SK-N-SH treated with all-trans-retinoic acid at 6 μM for 48 hours (cell line): ENCODE measurements at regions not wholly inside any gene's neighbourhood (a gene's known extent, or its start where the extent isn't known, plus 50 kb on each side); places are given as distances from the start of the nearest gene placed in this dataset.
"Not testable (repeated sequence)": the region's sequence is repeated elsewhere in the genome, so short reads cannot be mapped to it uniquely, and the experiment has no call there.

Source experiments
- ATAC-seq: fragments of 200-7000 bp; cut with Tn5 transposase; 3 replicates; pipeline ENCODE4 v1.9.1; 2020; ENCODE audit warnings: mild to moderate bottlenecking, moderate library complexity
- ARNTL ChIP-seq: fragments of 450-650 bp; formaldehyde crosslinking; IDR thresholded peaks from 2 replicates; pipeline ENCODE4 v1.5.0; 2020; ENCODE audit warnings: low read depth, mild to moderate bottlenecking, moderate library complexity, borderline replicate concordance
- BACH2 ChIP-seq: fragments of 250-450 bp; sonication (Bioruptor Pico); IDR thresholded peaks from 2 replicates; pipeline ENCODE4 v1.9.0; 2021; ENCODE audit warnings: mild to moderate bottlenecking, borderline replicate concordance
- CSDC2 ChIP-seq: fragments of 250-450 bp; sonication (Bioruptor Pico); IDR thresholded peaks from 2 replicates; pipeline ENCODE4 v1.5.0; 2020; ENCODE audit warnings: mild to moderate bottlenecking, moderate library complexity
- GLIS3 ChIP-seq: fragments of 250-450 bp; sonication (Bioruptor Pico); IDR thresholded peaks from 2 replicates; pipeline ENCODE4 v1.5.0; 2020; ENCODE audit warnings: mild to moderate bottlenecking, moderate library complexity
- ISL1 ChIP-seq: fragments of 250-450 bp; sonication (Bioruptor Pico); IDR thresholded peaks from 2 replicates; pipeline ENCODE4 v2.1.2; 2022; ENCODE audit warnings: mild to moderate bottlenecking, moderate library complexity
- OSR1 ChIP-seq: fragments of 250-450 bp; sonication (Bioruptor Pico); IDR thresholded peaks from 2 replicates; pipeline ENCODE4 v1.8.0; 2022; ENCODE audit warnings: moderate library complexity, mild to moderate bottlenecking, inconsistent platforms
- PPARA ChIP-seq: fragments of 250-450 bp; sonication (Bioruptor Pico); IDR thresholded peaks from 2 replicates; pipeline ENCODE4 v1.5.0; 2020; ENCODE audit warnings: mild to moderate bottlenecking, borderline replicate concordance
- TOX ChIP-seq: fragments of 250-450 bp; sonication (Bioruptor Pico); IDR thresholded peaks from 2 replicates; pipeline ENCODE4 v1.8.0; 2021; ENCODE audit warnings: mild to moderate bottlenecking, moderate library complexity, borderline replicate concordance
- ZFP3 ChIP-seq: fragments of 250-450 bp; sonication (Bioruptor Pico); IDR thresholded peaks from 2 replicates; pipeline ENCODE4 v1.5.0; 2020; ENCODE audit warnings: mild to moderate bottlenecking, moderate library complexity
- ZFP30 ChIP-seq: fragments of 450-650 bp; formaldehyde crosslinking; IDR thresholded peaks from 2 replicates; pipeline ENCODE4 v1.5.0; 2022; ENCODE audit warnings: mild to moderate bottlenecking, moderate library complexity
- ZNF565 ChIP-seq: fragments of 450-650 bp; formaldehyde crosslinking; conservative IDR thresholded peaks from 2 replicates; pipeline ENCODE4 v1.5.0; 2020; ENCODE audit warnings: low read depth, mild to moderate bottlenecking, moderate library complexity
- ZNF70 ChIP-seq: fragments of 450-650 bp; formaldehyde crosslinking; IDR thresholded peaks from 2 replicates; pipeline ENCODE4 v1.5.0; 2020; ENCODE audit warnings: mild to moderate bottlenecking, moderate library complexity
- ZNF8 ChIP-seq: fragments of 450-650 bp; formaldehyde crosslinking; IDR thresholded peaks from 2 replicates; pipeline ENCODE4 v1.5.0; 2020; ENCODE audit warnings: mild to moderate bottlenecking, moderate library complexity
- TF ChIP-seq, protein P1 (sequence below): fragments of 250-450 bp; sonication (Bioruptor Pico); IDR thresholded peaks from 2 replicates; pipeline ENCODE4 v1.5.1; 2020; ENCODE audit warnings: low read depth, mild to moderate bottlenecking, moderate library complexity
- TF ChIP-seq, protein P2 (sequence below): fragments of 250-450 bp; sonication (Bioruptor Pico); IDR thresholded peaks from 2 replicates; pipeline ENCODE4 v1.8.0; 2020; ENCODE audit warnings: mild to moderate bottlenecking, moderate library complexity, borderline replicate concordance
- TF ChIP-seq, protein P3 (sequence below): fragments of 250-450 bp; sonication (Bioruptor Pico); IDR thresholded peaks from 2 replicates; pipeline ENCODE4 v1.5.1; 2021; ENCODE audit warnings: mild to moderate bottlenecking, moderate library complexity

DNA sequence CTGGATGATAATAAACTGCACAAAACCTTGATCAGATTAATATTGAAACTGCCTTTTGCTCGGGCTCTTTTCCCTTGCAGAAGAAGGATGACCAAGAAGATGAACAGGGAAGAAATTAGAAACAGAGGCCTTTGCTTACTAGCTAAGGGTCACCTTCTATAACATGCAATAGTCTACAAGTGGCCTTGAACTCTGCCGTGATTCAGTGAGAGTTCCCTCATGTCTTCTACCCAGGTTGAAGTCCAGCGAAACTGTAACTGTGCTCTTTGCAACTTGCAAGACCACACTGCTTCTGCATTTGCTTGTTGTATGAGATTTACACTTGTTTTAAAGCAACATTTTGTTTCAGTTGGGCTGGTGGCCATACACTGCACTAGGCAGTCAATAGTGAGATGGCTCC, 108.4 kb downstream of the IGLL1 start:
- no peak for ATAC-seq
- TF ChIP-seq ZNF8 (CRISPR knock-in tag): no peak
- TF ChIP-seq, protein P1, sequence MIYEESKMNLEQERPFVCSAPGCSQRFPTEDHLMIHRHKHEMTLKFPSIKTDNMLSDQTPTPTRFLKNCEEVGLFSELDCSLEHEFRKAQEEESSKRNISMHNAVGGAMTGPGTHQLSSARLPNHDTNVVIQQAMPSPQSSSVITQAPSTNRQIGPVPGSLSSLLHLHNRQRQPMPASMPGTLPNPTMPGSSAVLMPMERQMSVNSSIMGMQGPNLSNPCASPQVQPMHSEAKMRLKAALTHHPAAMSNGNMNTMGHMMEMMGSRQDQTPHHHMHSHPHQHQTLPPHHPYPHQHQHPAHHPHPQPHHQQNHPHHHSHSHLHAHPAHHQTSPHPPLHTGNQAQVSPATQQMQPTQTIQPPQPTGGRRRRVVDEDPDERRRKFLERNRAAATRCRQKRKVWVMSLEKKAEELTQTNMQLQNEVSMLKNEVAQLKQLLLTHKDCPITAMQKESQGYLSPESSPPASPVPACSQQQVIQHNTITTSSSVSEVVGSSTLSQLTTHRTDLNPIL (CRISPR knock-in tag): no peak
- no peak for TF ChIP-seq ZFP3
- no peak for TF ChIP-seq ZNF70
- no peak for TF ChIP-seq OSR1 (CRISPR knock-in tag)
- TF ChIP-seq TOX (CRISPR knock-in tag): no peak
- TF ChIP-seq GLIS3: no peak
- TF ChIP-seq CSDC2 (CRISPR knock-in tag): no peak
- TF ChIP-seq, all 23 proteins: peak for 0

DNA sequence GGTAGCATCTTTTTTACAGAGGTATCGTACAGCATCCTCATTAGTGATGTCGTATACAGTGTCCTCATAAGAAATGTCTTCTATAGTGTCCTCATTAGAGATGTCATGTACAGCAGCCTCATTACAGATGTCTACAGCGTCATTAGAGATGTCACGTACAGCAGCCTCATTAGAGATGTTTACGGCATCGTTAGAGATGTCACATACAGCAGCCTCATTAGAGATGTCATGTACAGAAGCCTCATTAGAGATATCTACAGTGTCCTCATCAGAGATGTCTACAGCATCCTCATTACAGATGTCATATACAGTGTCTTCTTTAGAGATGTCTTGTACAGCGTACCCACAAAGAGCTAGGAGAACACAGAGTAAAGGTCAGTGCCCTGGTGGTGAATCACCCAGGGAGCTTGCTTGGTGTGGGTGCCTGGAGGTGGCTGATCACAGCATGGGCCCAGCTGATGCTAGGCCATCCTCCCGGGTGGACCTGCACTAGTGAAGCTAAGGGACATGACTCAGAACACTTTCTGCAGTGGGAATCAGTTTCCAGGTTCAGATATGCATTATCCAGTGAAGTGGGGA, 109.2 kb downstream of the IGLL1 start:
- no peak for ATAC-seq
- TF ChIP-seq, protein P2, sequence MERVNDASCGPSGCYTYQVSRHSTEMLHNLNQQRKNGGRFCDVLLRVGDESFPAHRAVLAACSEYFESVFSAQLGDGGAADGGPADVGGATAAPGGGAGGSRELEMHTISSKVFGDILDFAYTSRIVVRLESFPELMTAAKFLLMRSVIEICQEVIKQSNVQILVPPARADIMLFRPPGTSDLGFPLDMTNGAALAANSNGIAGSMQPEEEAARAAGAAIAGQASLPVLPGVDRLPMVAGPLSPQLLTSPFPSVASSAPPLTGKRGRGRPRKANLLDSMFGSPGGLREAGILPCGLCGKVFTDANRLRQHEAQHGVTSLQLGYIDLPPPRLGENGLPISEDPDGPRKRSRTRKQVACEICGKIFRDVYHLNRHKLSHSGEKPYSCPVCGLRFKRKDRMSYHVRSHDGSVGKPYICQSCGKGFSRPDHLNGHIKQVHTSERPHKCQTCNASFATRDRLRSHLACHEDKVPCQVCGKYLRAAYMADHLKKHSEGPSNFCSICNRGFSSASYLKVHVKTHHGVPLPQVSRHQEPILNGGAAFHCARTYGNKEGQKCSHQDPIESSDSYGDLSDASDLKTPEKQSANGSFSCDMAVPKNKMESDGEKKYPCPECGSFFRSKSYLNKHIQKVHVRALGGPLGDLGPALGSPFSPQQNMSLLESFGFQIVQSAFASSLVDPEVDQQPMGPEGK (CRISPR knock-in tag): no peak
- TF ChIP-seq, protein P3, sequence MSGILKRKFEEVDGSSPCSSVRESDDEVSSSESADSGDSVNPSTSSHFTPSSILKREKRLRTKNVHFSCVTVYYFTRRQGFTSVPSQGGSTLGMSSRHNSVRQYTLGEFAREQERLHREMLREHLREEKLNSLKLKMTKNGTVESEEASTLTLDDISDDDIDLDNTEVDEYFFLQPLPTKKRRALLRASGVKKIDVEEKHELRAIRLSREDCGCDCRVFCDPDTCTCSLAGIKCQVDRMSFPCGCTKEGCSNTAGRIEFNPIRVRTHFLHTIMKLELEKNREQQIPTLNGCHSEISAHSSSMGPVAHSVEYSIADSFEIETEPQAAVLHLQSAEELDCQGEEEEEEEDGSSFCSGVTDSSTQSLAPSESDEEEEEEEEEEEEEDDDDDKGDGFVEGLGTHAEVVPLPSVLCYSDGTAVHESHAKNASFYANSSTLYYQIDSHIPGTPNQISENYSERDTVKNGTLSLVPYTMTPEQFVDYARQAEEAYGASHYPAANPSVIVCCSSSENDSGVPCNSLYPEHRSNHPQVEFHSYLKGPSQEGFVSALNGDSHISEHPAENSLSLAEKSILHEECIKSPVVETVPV (CRISPR knock-in tag): no peak
- TF ChIP-seq GLIS3: no peak
- no peak for TF ChIP-seq ZFP3
- TF ChIP-seq ZNF565 (CRISPR knock-in tag): no peak
- TF ChIP-seq, protein P1 (CRISPR knock-in tag): no peak
- no peak for TF ChIP-seq ARNTL (CRISPR knock-in tag)

DNA sequence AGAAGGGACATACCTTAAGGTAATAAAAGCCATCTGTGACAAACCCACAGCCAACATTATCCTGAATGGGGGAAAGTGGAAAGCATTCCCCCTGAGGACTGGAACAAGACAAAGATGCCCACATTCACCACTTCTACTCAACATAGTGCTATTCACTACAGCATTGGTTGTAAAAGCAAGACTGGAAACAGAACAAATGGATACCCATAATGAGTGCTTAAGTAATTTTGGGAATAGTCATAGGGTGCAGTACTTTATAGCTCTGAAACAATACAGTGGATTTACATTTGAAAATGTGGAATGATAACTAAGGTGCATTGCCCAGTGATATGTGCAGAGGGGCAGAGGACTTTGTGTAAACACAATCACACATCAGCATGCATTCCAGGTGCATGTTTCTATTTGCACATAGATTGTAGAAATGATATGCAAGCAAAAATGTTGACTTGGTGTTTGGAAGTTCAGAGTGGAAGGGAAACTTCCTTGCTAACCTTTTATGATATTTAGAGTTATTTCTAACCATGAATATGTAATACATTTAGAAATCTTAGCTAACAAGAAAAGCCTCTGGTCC, 112.3 kb downstream of the IGLL1 start:
- TF ChIP-seq OSR1 (CRISPR knock-in tag): no peak
- no peak for TF ChIP-seq ISL1 (CRISPR knock-in tag)
- no peak for TF ChIP-seq ZNF8 (CRISPR knock-in tag)
- no peak for TF ChIP-seq ZNF565 (CRISPR knock-in tag)
- TF ChIP-seq ZNF70: no peak
- TF ChIP-seq, protein P3 (CRISPR knock-in tag): no peak
- TF ChIP-seq, protein P1 (CRISPR knock-in tag): no peak
- TF ChIP-seq ZFP30: no peak
- no peak for ATAC-seq

DNA sequence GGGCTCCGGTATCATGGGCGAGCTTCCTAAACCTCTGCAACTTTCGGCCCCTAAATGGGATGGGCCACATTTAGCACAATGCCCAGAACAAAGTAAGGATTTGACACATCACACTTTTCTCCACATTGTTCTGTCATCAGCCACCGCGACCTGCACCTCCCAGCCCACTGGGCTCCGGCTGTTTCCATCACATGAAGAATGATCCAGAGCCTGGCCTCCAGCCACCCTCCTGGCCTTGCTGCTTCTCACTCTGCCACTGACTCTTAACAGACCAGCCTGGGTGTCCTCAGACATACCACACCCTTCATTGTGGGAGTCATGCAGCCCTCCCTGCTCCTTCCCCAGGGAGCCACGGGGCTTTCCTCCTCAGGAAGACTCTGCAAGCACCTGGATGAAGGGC, 113.7 kb downstream of the IGLL1 start:
- TF ChIP-seq PPARA (CRISPR knock-in tag) (no peak), BACH2 (CRISPR knock-in tag) (no peak)
- ATAC-seq: no peak

DNA sequence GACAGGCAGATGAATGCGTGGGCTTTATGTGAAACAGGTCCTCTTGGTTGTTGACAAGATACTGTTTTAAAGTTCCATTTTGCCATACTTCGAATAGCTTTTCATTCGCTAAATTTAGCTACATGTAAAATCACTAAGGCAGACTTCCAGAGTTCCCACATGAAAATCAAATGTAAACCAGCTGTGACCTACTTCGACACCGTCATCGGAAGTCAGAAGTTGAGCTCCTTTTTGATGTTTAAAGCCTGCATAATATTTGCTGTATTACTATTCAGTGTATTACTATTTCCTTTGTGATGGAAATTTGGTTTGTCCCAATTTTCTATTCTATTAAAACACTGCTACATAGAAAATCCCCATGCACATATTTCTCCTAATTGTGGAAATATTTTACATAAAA, 115.3 kb downstream of the IGLL1 start:
- ATAC-seq: not testable (repeated sequence)

DNA sequence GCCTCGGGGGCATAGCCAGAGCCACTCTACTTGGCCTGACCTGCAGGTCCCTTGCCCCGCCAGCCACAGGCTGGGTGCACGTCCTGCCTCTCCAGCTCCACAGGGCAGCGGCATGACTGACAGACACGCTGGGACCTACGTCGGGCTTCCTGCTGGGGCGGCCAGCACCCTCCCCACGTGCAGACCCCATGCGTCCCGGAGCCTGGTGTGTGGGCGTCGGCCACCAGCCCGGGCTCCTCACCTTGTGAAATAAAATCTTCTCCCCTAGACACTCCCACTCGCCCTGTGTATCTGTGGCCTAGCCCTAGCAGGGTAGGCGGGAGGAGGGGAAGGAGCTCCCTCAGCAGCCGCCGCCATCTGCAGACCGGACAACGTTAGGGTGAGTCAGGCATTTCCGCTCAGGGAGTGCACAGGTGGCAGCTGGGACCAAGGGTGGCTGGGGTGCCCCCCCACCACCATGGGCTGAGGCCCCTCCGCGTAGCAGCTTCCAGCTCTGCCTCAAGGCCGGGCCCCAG, 119.5 kb downstream of the IGLL1 start:
- not testable (repeated sequence) for ATAC-seq

DNA sequence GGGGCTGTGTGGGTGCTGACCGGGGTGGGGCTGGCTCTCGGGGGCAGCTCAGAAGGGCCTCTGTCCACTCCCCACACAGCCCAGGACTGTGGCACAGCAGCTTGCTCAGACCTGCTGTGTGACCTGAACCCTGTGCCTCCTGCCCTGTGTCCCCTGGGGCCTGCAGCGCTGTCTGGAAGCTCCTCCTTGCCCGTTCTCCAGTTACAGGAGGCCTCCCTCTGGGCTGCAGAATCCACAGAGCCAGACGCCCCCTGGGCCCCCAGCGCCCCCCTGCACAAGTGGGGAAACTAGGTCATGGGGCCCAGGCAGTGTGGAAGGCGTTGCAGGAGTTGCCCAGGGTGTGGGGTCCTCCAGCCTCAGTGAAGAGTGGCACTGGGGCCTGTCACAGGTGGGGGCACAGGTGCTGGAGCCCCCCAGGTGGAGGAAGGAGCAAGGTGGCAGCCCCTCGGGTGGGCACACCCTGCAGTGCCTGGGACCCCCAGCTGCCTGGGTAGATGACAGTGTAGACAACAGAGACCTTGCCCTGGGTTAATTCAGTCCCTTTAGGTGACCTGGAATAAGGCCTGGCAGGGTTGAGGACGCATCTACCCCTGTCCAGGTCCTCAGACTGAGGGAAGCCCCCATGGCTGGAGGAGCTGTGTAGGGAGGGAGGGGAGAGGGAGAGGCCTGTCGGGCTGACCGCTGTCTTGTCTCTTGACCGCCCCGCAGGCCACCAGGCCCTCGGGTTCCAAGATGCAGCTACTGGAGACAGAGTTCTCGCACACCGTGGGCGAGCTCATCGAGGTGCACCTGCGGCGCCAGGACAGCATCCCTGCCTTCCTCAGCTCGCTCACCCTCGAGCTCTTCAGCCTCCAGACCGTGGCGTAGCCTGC, 120.2 kb downstream of the IGLL1 start:
- not testable (repeated sequence) for ATAC-seq
